ENCODE measurements at regions not wholly inside any gene's neighbourhood (a gene's known extent, or its start where the extent isn't known, plus 50 kb on each side); places are given as distances from the start of the nearest gene placed in this dataset.
"Not testable (repeated sequence)": the region's sequence is repeated elsewhere in the genome, so short reads cannot be mapped to it uniquely, and the experiment has no call there.

DNA sequence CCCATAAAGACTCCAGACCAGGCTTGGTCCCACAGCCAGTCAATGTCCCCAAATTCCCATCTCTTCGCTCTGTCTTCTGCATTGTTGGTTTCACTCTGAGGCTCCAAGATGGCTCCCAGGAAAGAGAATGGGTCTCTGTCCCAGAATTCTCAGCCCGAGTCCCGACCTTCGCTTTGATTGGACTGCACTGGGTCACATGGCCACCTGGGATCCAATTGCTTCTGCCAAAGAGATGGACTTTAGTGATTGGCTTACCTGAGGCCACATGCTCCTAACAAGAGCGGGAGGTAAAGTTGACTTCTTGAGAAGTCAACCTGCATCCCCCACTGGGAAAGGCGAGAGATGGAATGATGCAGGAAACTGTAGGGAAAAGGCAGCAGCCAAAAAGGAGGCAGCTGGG, 104.7 kb upstream of the PMEPA1 start:
- DNase-seq, result no peak
- no peaks in the 10 kb centered on the region for H3K36me3 Mint-ChIP-seq (ENCODE audit: low read depth)
- CTCF ChIA-PET, result no interaction called here
- no peak overlapping the region for H3K27ac Mint-ChIP-seq
- H3K4me1 Mint-ChIP-seq, result no peaks in the 10 kb centered on the region
- POLR2A ChIA-PET, result no interaction called here
- H3K4me3 Mint-ChIP-seq, result no peak overlapping the region
- no peaks in the 10 kb centered on the region for H3K9me3 Mint-ChIP-seq
- peaks cover 5% of the 10 kb centered on the region for H3K27me3 Mint-ChIP-seq

- Mint-ChIP-seq H3K27me3 (peaks cover 5% of the 10 kb centered on the region), H3K4me3 (no peak overlapping the region), H3K9me3 (no peaks in the 10 kb centered on the region), H3K36me3 (ENCODE audit: low read depth) (no peaks in the 10 kb centered on the region), H3K4me1 (no peaks in the 10 kb centered on the region), H3K27ac (no peak overlapping the region)
- POLR2A ChIA-PET, result no interaction called here
- DNase-seq, result no peak
- CTCF ChIA-PET, result no interaction called here
Observed at GRCh38 chr20:57813509-57814269, 103.9 kb upstream of the PMEPA1 start.

DNA sequence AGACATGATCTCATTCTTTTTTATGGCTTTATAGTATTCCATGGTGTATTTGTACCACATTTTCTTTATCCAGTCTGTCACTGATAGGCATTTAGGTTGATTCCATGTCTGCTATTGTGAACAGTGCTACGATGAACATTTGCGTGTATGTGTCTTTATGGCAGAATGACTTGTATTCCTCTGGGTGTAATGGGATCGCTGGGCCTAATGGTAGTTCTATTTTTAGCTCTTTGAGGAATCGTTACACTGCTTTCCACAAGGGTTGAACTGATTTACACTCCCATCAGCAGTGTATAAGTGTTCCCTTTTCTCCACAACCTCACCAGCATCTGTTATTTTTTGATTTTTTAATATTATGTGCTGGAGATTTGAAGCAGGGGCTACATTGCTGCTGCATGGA, 102.8 kb upstream of the PMEPA1 start:
- H3K4me3 Mint-ChIP-seq; H3K27ac Mint-ChIP-seq; H3K9me3 Mint-ChIP-seq; H3K27me3 Mint-ChIP-seq; DNase-seq; H3K36me3 Mint-ChIP-seq (ENCODE audit: low read depth); POLR2A ChIA-PET; H3K4me1 Mint-ChIP-seq; CTCF ChIA-PET: not testable (repeated sequence)

- Mint-ChIP-seq H3K27ac (no peak overlapping the region), H3K4me3 (no peak overlapping the region), H3K9me3 (no peaks in the 10 kb centered on the region), H3K36me3 (ENCODE audit: low read depth) (no peaks in the 10 kb centered on the region), H3K27me3 (no peaks in the 10 kb centered on the region), H3K4me1 (no peaks in the 10 kb centered on the region)
- DNase-seq, result no peak
- ChIA-PET CTCF (interaction anchor here (0.5 kb wide), 1 partner anchor 173 kb away, joined by 3 read pairs; no protein-coding TSS in a partner anchor), POLR2A (no interaction called here)
Observed at GRCh38 chr20:57811374-57812020, 101.7 kb upstream of the PMEPA1 start.

- H3K27ac Mint-ChIP-seq, result no peak overlapping the region
- H3K9me3 Mint-ChIP-seq, result no peaks in the 10 kb centered on the region
- POLR2A ChIA-PET, result no interaction called here
- H3K4me3 Mint-ChIP-seq, result no peak overlapping the region
- CTCF ChIA-PET, result no interaction called here
- no peaks in the 10 kb centered on the region for H3K27me3 Mint-ChIP-seq
- no peaks in the 10 kb centered on the region for H3K4me1 Mint-ChIP-seq
- no peak for DNase-seq
- H3K36me3 Mint-ChIP-seq (ENCODE audit: low read depth), result no peaks in the 10 kb centered on the region
Observed at GRCh38 chr20:57810511-57811373, 100.9 kb upstream of the PMEPA1 start.

GRCh38 chr20:57809661-57810172, 99.9 kb upstream of the PMEPA1 start:
- Mint-ChIP-seq H3K27ac (no peak overlapping the region), H3K27me3 (no peaks in the 10 kb centered on the region), H3K9me3 (no peaks in the 10 kb centered on the region), H3K4me3 (no peak overlapping the region), H3K36me3 (ENCODE audit: low read depth) (no peaks in the 10 kb centered on the region), H3K4me1 (no peaks in the 10 kb centered on the region)
- CTCF ChIA-PET, result no interaction called here
- POLR2A ChIA-PET, result no interaction called here
- DNase-seq, result no peak

DNA sequence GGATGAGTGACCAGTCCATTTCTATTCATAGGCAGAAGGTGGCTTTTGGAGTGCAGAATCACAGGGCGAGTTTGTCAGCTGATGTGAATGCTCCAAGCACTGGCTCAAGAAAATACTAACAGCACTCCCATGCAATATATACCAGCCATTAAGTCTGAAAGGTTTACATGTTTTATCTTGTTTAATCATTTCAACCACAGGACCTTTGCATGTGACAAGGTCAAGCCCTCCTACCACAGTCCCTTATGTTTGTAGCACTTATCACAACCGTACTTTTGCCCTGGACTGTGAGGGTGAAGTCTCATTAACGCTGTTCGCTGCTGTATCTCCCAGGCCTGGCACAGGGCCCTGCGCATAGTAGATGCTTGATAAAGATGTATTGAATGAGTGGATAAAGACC, 99.3 kb upstream of the PMEPA1 start:
- ChIA-PET CTCF (no interaction called here), POLR2A (no interaction called here)
- Mint-ChIP-seq H3K9me3 (no peaks in the 10 kb centered on the region), H3K27me3 (no peaks in the 10 kb centered on the region), H3K4me1 (no peaks in the 10 kb centered on the region), H3K4me3 (no peak overlapping the region), H3K27ac (no peak overlapping the region), H3K36me3 (ENCODE audit: low read depth) (no peaks in the 10 kb centered on the region)
- no peak for DNase-seq

DNA sequence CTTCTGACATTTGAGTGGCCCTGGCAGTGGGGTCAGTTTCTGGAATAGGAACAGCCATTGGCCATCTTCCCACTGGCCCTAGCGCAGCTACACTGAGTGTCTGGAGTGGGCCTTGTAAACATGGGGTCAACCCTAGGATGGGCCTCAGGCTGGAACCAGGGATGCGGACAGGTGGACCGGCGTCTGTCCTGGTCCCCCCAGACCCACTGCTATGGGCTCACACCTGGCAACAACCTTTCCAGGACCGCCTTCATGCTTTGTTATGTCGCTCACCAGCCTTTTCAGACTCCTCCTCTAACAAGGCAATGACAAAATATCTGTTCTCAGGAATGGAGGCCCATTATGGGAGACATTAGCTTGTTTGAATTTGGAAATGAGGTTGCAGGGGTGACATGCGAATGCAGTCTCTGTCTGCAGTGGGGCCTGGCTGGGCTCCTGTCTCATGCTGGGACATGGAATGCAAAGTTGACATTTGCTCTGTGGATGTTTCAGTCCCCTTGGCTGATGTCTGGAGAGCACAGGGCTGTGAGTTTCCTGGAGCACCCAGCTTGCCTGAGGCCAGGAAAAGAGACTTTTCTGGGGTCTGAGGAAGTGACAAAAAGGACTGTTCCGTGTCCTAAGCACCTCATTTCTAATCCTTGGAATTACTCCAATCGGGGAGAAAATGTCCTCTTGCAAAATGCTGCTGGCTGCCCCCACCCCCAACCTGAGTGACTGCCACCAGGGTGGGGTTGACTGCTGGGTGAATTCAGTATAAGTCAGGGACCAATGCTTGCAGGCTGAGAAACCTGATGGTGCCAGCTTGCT, 98.7 kb upstream of the PMEPA1 start:
- CTCF ChIA-PET, result interaction anchor here (0.6 kb wide), 1 partner anchor 924 kb away, joined by 4 read pairs; no protein-coding TSS in a partner anchor

DNA sequence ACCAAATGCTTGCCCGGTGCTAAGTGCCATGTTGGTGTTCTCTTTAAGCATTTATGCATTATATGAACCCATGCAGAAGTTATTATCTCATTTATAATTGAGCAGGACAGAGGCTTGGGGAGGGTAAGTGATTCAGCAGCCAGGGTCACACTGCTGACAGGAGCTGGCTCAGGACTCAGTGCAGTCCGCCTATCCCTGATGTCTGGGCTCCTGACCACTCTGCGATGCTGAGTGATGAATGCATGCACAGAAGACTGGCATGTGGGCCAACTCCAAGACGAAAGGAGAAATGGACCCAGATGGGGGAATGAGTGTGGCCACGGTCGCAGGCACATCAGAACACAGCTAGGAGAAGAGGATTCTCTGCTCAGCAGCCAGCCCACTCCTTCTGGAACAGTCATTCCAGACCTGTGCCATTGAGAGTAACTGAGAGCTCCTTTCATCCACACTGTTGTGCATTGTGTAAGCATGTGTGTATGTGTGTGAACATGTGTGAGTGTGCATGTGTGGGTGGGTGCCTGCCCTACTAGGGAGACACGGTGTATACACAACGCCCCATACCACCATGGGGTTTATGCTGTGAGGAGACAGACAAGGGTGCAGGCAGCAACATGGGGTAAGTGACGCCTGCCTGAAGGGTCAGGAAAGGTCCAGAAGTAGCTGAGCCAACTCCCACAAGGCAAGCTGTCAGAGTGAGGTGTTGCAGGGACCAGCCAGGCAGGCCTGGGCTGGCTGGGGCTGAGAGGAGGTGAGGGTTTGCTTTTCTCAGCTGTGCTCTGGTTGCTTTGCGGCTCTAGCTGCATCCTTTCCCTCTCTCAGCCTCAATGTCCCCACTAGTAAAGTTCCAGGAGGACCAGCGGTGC, 97.8 kb upstream of the PMEPA1 start:
- DNase-seq, result no peak
- ChIA-PET CTCF (no interaction called here), POLR2A (no interaction called here)
- H3K27ac Mint-ChIP-seq, result no peak overlapping the region
- no peaks in the 10 kb centered on the region for H3K27me3 Mint-ChIP-seq
- H3K9me3 Mint-ChIP-seq, result no peaks in the 10 kb centered on the region
- no peaks in the 10 kb centered on the region for H3K4me1 Mint-ChIP-seq
- H3K36me3 Mint-ChIP-seq (ENCODE audit: low read depth), result no peaks in the 10 kb centered on the region
- no peak overlapping the region for H3K4me3 Mint-ChIP-seq

More for the DNA sequence above, 98.7 kb upstream of the PMEPA1 start:
- Mint-ChIP-seq H3K4me3 (no peak overlapping the region), H3K36me3 (ENCODE audit: low read depth) (no peaks in the 10 kb centered on the region), H3K9me3 (no peaks in the 10 kb centered on the region), H3K27me3 (no peaks in the 10 kb centered on the region), H3K4me1 (no peaks in the 10 kb centered on the region), H3K27ac (no peak overlapping the region)
- DNase-seq, result no peak
- POLR2A ChIA-PET, result no interaction called here

DNA sequence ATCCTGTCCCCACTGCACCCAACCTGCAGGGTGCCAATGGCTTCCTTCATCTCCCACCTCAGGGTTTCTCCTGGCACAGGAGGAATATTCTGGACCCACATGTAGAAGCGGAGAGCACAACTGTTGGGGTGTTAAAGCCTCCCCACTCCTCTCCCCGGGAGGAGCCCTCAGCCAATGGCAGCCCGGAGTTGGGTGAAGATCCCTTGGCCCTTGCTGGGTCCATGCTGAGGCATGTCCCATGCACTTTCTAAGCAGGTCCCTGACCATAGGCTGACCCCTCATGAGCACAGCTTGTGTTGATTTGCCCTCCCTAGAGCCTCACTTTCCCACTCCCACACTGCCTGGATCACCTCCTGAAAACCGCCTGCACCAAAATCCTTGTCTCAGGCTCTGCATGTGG, 97.2 kb upstream of the PMEPA1 start:
- Mint-ChIP-seq H3K36me3 (ENCODE audit: low read depth) (no peaks in the 10 kb centered on the region), H3K4me3 (no peak overlapping the region), H3K4me1 (no peaks in the 10 kb centered on the region), H3K27ac (no peak overlapping the region), H3K9me3 (no peaks in the 10 kb centered on the region), H3K27me3 (no peaks in the 10 kb centered on the region)
- CTCF ChIA-PET, result no interaction called here
- no peak for DNase-seq
- POLR2A ChIA-PET, result no interaction called here

- H3K27me3 Mint-ChIP-seq, result no peaks in the 10 kb centered on the region
- no peaks in the 10 kb centered on the region for H3K9me3 Mint-ChIP-seq
- H3K4me1 Mint-ChIP-seq, result no peaks in the 10 kb centered on the region
- H3K27ac Mint-ChIP-seq, result no peak overlapping the region
- no peaks in the 10 kb centered on the region for H3K36me3 Mint-ChIP-seq (ENCODE audit: low read depth)
- no peak overlapping the region for H3K4me3 Mint-ChIP-seq
- no peak for DNase-seq
- ChIA-PET POLR2A (no interaction called here), CTCF (no interaction called here)
Observed at GRCh38 chr20:57806476-57806875, 96.7 kb upstream of the PMEPA1 start.

DNA sequence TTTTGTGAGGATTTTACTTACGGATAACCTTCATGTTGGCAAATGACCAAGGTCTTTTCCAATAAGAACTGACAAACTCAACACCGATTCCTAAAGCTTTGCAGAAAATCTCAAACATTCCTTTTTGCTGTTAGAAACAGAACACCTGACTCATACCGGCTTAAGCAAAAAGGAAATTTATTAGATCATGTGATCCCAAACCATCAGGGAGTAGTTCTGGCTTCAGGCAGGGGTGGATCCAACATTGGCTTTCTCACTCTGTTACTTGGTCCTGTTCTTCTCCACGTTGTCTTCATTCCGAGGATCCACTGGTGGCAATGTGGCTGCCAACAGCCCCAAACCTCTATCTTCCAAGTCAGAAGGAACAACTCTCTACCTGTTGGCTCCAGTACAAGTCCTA, 95.9 kb upstream of the PMEPA1 start:
- CTCF ChIA-PET, result no interaction called here
- H3K9me3 Mint-ChIP-seq, result no peaks in the 10 kb centered on the region
- DNase-seq, result no peak
- no peak overlapping the region for H3K4me3 Mint-ChIP-seq
- no peak overlapping the region for H3K27ac Mint-ChIP-seq
- H3K27me3 Mint-ChIP-seq, result no peaks in the 10 kb centered on the region
- POLR2A ChIA-PET, result no interaction called here
- H3K36me3 Mint-ChIP-seq (ENCODE audit: low read depth), result no peaks in the 10 kb centered on the region
- no peaks in the 10 kb centered on the region for H3K4me1 Mint-ChIP-seq

All from activated CD4-positive, alpha-beta T cell treated with anti-CD3 and anti-CD28 coated beads, Interleukin-2, amount 10 ng/mL, durations not matched to agents 7 days and 5 days (primary cell).